BLaER1 treated with 17β-estradiol and CSF1 and Interleukin-3, amounts not matched to agents 10 nM and 100 nM (cell line): ENCODE measurements at regions not wholly inside any gene's neighbourhood (a gene's known extent, or its start where the extent isn't known, plus 50 kb on each side); places are given as distances from the start of the nearest gene placed in this dataset.

Experiments used
- H3K27ac ChIP-seq, 11 experiments: shearing (Covaris generic); formaldehyde crosslinking; 2 replicates each; pipeline ENCODE4 v1.8.1; 2022
- H3K27me3 ChIP-seq, 11 experiments: shearing (Covaris generic); formaldehyde crosslinking; 2 replicates each; pipeline ENCODE4 v1.8.1; 2022
- H3K36me3 ChIP-seq, 11 experiments: shearing (Covaris generic); formaldehyde crosslinking; 2 replicates each; pipeline ENCODE4 v1.8.1; 2022
- H3K4me1 ChIP-seq, 10 experiments: shearing (Covaris generic); formaldehyde crosslinking; 2 replicates each; pipeline ENCODE4 v1.8.1; 2022
- H3K4me2 ChIP-seq, 11 experiments: shearing (Covaris generic); formaldehyde crosslinking; 2 replicates each; pipeline ENCODE4 v1.8.1; 2022
- H3K4me3 ChIP-seq, 10 experiments: shearing (Covaris generic); formaldehyde crosslinking; 2 replicates each; pipeline ENCODE4 v1.8.1; 2022
- H3K9ac ChIP-seq, 11 experiments: shearing (Covaris generic); formaldehyde crosslinking; 2 replicates each; pipeline ENCODE4 v1.8.1; 2022
- H3K9me3 ChIP-seq, 11 experiments: shearing (Covaris generic); formaldehyde crosslinking; replicated peaks in 1 of 11; 2 replicates each; pipeline ENCODE4 v1.8.1; 2022
- H4K20me1 ChIP-seq, 11 experiments: shearing (Covaris generic); formaldehyde crosslinking; 2 replicates each; pipeline ENCODE4 v1.8.1; 2022
- Cebpa-rat ChIP-seq, 11 experiments: shearing (Covaris generic); IDR thresholded peaks; 2 replicates each; pipeline ENCODE4 v1.8.1; 2022

- H3K27me3 ChIP-seq: peaks cover 61 to 99% (median 92%) of the 10 kb centered on the region in 11 experiments
- H3K4me1 ChIP-seq: no peaks in the 10 kb centered on the region
- no peak overlapping the region for H3K4me2 ChIP-seq
These were observed 922.5 kb downstream of the RPA4 start for GRCh38 chrX:97806238-97806637.

DNA sequence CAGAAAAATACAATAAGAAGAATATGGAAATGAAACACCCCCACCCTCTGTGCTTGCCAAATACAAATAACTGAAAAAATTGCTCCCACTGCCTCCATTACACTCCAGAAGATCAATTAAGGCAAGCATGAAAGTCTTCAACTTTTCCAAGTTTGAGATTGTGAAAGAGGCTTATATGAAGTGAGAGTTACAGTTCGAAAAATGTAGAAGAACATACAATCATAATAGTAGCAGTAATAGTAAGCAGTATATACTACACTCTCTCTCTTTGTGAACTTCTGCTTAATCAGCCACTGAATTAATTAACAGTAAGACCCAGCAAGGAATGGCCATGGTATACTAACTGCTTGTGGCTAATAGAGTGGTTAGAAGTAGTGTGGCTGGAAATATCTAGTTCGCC is 923.2 kb downstream of the RPA4 start:
- H3K27me3 ChIP-seq: peaks cover 64 to 99% (median 94%) of the 10 kb centered on the region in 11 experiments
- H3K4me1 ChIP-seq: no peaks in the 10 kb centered on the region
- TF ChIP-seq Cebpa-rat (IDR thresholded peaks at IDR 0.05): no peak
- H3K4me2 ChIP-seq: no peak overlapping the region
- no peaks in the 10 kb centered on the region for H4K20me1 ChIP-seq
- H3K4me3 ChIP-seq: no peak overlapping the region
- H3K9ac ChIP-seq: no peak overlapping the region
- H3K27ac ChIP-seq: no peak overlapping the region
- no peaks in the 10 kb centered on the region for H3K36me3 ChIP-seq
- H3K9me3 ChIP-seq: peaks cover 0 to 7% (median 0%) of the 10 kb centered on the region in 11 experiments; a peak in 2 of 22 replicates

More at GRCh38 chrX:97806238-97806637, 922.5 kb downstream of the RPA4 start:
- Histone ChIP-seq H3K4me3 (no peak overlapping the region), H3K27ac (no peak overlapping the region), H3K9ac (no peak overlapping the region), H3K36me3 (no peaks in the 10 kb centered on the region), H4K20me1 (no peaks in the 10 kb centered on the region), H3K9me3 (peaks cover 0 to 12% (median 0%) of the 10 kb centered on the region in 11 experiments; a peak in 3 of 22 replicates)
- no peak for TF ChIP-seq Cebpa-rat (IDR thresholded peaks at IDR 0.05)

GRCh38 chrX:97820170-97820569 is 936.5 kb downstream of the RPA4 start:
- Histone ChIP-seq H3K27ac (no peak overlapping the region), H3K27me3 (peaks cover 95 to 100% (median 99%) of the 10 kb centered on the region in 11 experiments)

GRCh38 chrX:97828471-97828870 is 944.8 kb downstream of the RPA4 start:
- H4K20me1 ChIP-seq: no peaks in the 10 kb centered on the region
- no peaks in the 10 kb centered on the region for H3K9me3 ChIP-seq
- peaks cover 85 to 98% (median 94%) of the 10 kb centered on the region in 11 experiments for H3K27me3 ChIP-seq
- no peak for TF ChIP-seq Cebpa-rat (IDR thresholded peaks at IDR 0.05)
- no peak overlapping the region for H3K4me3 ChIP-seq
- no peak overlapping the region for H3K27ac ChIP-seq
- H3K9ac ChIP-seq: no peak overlapping the region
- no peaks in the 10 kb centered on the region for H3K4me1 ChIP-seq
- no peaks in the 10 kb centered on the region for H3K36me3 ChIP-seq
- H3K4me2 ChIP-seq: no peak overlapping the region

More at GRCh38 chrX:97820170-97820569, 936.5 kb downstream of the RPA4 start:
- H3K36me3 ChIP-seq: no peaks in the 10 kb centered on the region
- no peak overlapping the region for H3K9ac ChIP-seq
- H3K9me3 ChIP-seq: peaks cover 0 to 12% (median 0%) of the 10 kb centered on the region in 11 experiments; a peak in 3 of 22 replicates
- H3K4me2 ChIP-seq: no peak overlapping the region
- no peaks in the 10 kb centered on the region; a peak in 1 of 22 replicates for H4K20me1 ChIP-seq
- H3K4me1 ChIP-seq: 0 out of 20 replicates have a peak, but pooled peaks cover 0 to under 1% (median 0%) of the 10 kb centered on the region in 10 experiments
- no peak for TF ChIP-seq Cebpa-rat (IDR thresholded peaks at IDR 0.05)
- no peak overlapping the region for H3K4me3 ChIP-seq

- TF ChIP-seq Cebpa-rat (IDR thresholded peaks at IDR 0.05): no peak
- H3K9me3 ChIP-seq: no peaks in the 10 kb centered on the region; a peak in 1 of 22 replicates
- H3K27ac ChIP-seq: no peak overlapping the region
- no peaks in the 10 kb centered on the region for H3K4me1 ChIP-seq
- H3K36me3 ChIP-seq: no peaks in the 10 kb centered on the region
- H3K9ac ChIP-seq: no peak overlapping the region
- peaks cover 87 to 100% (median 96%) of the 10 kb centered on the region in 11 experiments for H3K27me3 ChIP-seq
- H3K4me2 ChIP-seq: no peak overlapping the region
- H4K20me1 ChIP-seq: no peaks in the 10 kb centered on the region
- H3K4me3 ChIP-seq: no peak overlapping the region
These were observed 952.3 kb downstream of the RPA4 start for GRCh38 chrX:97835969-97836368.

GRCh38 chrX:97841544-97842179 is 958.0 kb downstream of the RPA4 start:
- Histone ChIP-seq H3K4me1 (no peaks in the 10 kb centered on the region), H3K4me3 (no peak overlapping the region), H4K20me1 (no peaks in the 10 kb centered on the region), H3K4me2 (no peak overlapping the region), H3K9ac (no peak overlapping the region), H3K27me3 (peaks cover 35 to 66% (median 43%) of the 10 kb centered on the region in 11 experiments), H3K9me3 (peaks cover 49 to 52% (median 52%) of the 10 kb centered on the region in 11 experiments), H3K27ac (no peak overlapping the region), H3K36me3 (no peaks in the 10 kb centered on the region)
- no peak for TF ChIP-seq Cebpa-rat (IDR thresholded peaks at IDR 0.05)

GRCh38 chrX:97842468-97843199 is 958.9 kb downstream of the RPA4 start:
- H3K36me3 ChIP-seq: no peaks in the 10 kb centered on the region

GRCh38 chrX:97843200-97843811 is 959.6 kb downstream of the RPA4 start:
- no peak overlapping the region for H3K4me2 ChIP-seq
- peaks cover 58 to 69% (median 68%) of the 10 kb centered on the region in 11 experiments for H3K9me3 ChIP-seq
- no peak overlapping the region for H3K9ac ChIP-seq
- no peak for TF ChIP-seq Cebpa-rat (IDR thresholded peaks at IDR 0.05)
- H3K27me3 ChIP-seq: peaks cover 19 to 50% (median 27%) of the 10 kb centered on the region in 11 experiments
- H3K4me1 ChIP-seq: no peaks in the 10 kb centered on the region
- H3K27ac ChIP-seq: no peak overlapping the region
- H3K36me3 ChIP-seq: no peaks in the 10 kb centered on the region
- H3K4me3 ChIP-seq: no peak overlapping the region
- no peaks in the 10 kb centered on the region for H4K20me1 ChIP-seq

More at GRCh38 chrX:97842468-97843199, 958.9 kb downstream of the RPA4 start:
- H3K27me3 ChIP-seq: peaks cover 25 to 56% (median 33%) of the 10 kb centered on the region in 11 experiments
- H3K4me1 ChIP-seq: no peaks in the 10 kb centered on the region
- H3K4me2 ChIP-seq: no peak overlapping the region
- peaks cover 53 to 62% (median 61%) of the 10 kb centered on the region in 11 experiments for H3K9me3 ChIP-seq
- no peak for TF ChIP-seq Cebpa-rat (IDR thresholded peaks at IDR 0.05)
- H3K4me3 ChIP-seq: no peak overlapping the region
- no peak overlapping the region for H3K27ac ChIP-seq
- H3K9ac ChIP-seq: no peak overlapping the region
- no peaks in the 10 kb centered on the region for H4K20me1 ChIP-seq

DNA sequence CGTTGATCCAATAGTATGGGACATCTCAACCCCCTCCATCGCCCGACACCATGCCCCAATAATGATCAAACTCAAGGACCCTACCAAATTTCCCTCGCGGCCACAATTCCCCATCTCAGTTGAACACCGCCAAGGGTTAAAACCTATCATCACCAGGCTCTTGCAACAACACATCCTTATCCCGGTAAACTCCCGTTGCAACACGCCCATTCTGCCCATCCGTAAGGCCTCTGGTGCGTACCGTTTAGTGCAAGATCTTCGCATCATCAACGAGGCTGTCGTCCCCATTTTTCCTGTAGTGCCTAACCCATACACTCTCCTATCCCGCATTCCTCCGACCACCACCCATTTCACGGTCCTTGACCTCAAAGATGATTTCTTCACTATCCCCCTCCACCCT is 960.5 kb downstream of the RPA4 start:
- no peaks in the 10 kb centered on the region for H4K20me1 ChIP-seq
- H3K9ac ChIP-seq: no peak overlapping the region
- peaks cover 10 to 44% (median 19%) of the 10 kb centered on the region in 11 experiments for H3K27me3 ChIP-seq
- peaks cover 66 to 77% (median 74%) of the 10 kb centered on the region in 11 experiments for H3K9me3 ChIP-seq
- H3K4me2 ChIP-seq: no peak overlapping the region
- no peak for TF ChIP-seq Cebpa-rat (IDR thresholded peaks at IDR 0.05)
- H3K4me1 ChIP-seq: no peaks in the 10 kb centered on the region
- no peak overlapping the region for H3K4me3 ChIP-seq
- no peaks in the 10 kb centered on the region for H3K36me3 ChIP-seq
- no peak overlapping the region for H3K27ac ChIP-seq
